ENCODE measurements at regions not wholly inside any gene's neighbourhood (a gene's known extent, or its start where the extent isn't known, plus 50 kb on each side); places are given as distances from the start of the nearest gene placed in this dataset.

DNA sequence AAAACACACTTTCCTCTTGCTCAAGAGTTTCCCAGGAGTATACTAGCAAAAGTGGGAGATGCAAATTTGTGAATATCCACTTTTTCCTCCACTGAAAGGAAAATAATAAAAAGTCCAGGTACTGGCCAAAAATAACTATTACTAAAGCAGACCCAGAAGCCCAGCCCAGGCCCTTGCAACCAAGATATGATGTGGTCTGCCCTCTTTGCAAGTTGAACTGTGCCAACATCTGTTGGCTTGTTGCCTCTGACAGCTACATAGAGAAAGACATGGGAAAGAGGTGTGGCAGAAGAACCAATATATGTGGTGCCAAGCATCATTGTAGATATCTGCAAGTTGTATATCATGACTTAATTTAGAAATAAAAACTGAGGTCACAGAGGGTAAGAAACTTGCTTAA, 78.4 kb upstream of the JAG1 start:
- ChIA-PET POLR2A (no interaction called here), CTCF (no interaction called here)
- H3K9ac ChIP-seq (ENCODE audit: low read length) = no peak overlapping the region

DNA sequence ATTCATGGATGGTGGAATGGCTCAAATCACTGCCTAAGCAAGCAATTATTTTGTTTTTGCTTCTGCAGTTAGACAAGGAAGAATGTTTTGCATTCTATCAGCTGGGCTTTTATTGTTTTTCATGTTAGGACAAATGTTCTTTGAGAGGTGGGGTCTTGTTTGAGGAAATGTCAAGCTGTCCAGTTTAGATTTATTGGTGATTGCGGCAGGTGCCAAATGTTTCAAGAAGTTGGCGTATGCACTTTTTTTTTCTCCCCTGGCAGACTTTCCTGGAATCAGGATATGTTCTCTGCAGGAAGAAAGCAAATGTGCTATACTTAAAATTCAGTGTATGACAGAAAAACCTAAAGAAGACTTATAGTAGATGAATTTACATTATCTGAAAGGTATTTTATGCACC, 81.0 kb upstream of the JAG1 start:
- Histone ChIP-seq H3K27me3 (ENCODE audit: insufficient read depth, low read length) (no peaks in the 10 kb centered on the region), H3K9ac (ENCODE audit: low read length) (no peak overlapping the region), H3K4me2 (ENCODE audit: low read length) (no peak overlapping the region), H3K79me2 (ENCODE audit: insufficient read depth, low read length) (no peaks in the 10 kb centered on the region), H3K9me3 (ENCODE audit: control insufficient read depth in 1 of 2, insufficient read depth in 1 of 2, low read depth in 1 of 2, low read length in 2 of 2) (no peaks in the 10 kb centered on the region), H3K9me2 (ENCODE audit: insufficient read depth) (no peaks in the 10 kb centered on the region), H4K20me1 (ENCODE audit: insufficient read depth) (no peaks in the 10 kb centered on the region), H3K4me1 (ENCODE audit: control insufficient read depth in 1 of 2, insufficient read depth in 2 of 2, low read length in 2 of 2) (no peaks in the 10 kb centered on the region), H2AFZ (ENCODE audit: low read depth, low read length, poor library complexity, severe bottlenecking) (no peak overlapping the region), H3K27ac (ENCODE audit: low read depth, low read length) (no peak overlapping the region), H3K4me3 (replicated peaks in 1 of 2; ENCODE audit: low read depth in 1 of 2, low read length in 2 of 2) (no peak overlapping the region), H3K36me3 (ENCODE audit: control insufficient read depth in 1 of 2, insufficient read depth in 2 of 2, low read length in 2 of 2) (no peaks in the 10 kb centered on the region)
- CTCF ChIA-PET = no interaction called here
- TF ChIP-seq EGR1 (IDR thresholded peaks at IDR 0.05; ENCODE audit: low read depth) (no peak), EZH2phosphoT487 (IDR thresholded peaks at IDR 0.05; ENCODE audit: borderline replicate concordance) (no peak), ZNF274 (IDR thresholded peaks at IDR 0.05; ENCODE audit: low read depth, low read length) (no peak), POLR2AphosphoS5 (IDR thresholded peaks at IDR 0.05; ENCODE audit: low read depth, low read length) (no peak), EZH2 (IDR thresholded peaks at IDR 0.05) (no peak), SP1 (IDR thresholded peaks at IDR 0.05; ENCODE audit: low read depth) (no peak), FOSL1 (IDR thresholded peaks at IDR 0.05; ENCODE audit: low read depth) (no peak), JUND (IDR thresholded peaks at IDR 0.05) (no peak), SIN3A (IDR thresholded peaks at IDR 0.05; ENCODE audit: low read depth) (no peak), ELF1 (IDR thresholded peaks at IDR 0.05; ENCODE audit: borderline replicate concordance, low read depth) (no peak)
- TF ChIP-seq, protein P1, sequence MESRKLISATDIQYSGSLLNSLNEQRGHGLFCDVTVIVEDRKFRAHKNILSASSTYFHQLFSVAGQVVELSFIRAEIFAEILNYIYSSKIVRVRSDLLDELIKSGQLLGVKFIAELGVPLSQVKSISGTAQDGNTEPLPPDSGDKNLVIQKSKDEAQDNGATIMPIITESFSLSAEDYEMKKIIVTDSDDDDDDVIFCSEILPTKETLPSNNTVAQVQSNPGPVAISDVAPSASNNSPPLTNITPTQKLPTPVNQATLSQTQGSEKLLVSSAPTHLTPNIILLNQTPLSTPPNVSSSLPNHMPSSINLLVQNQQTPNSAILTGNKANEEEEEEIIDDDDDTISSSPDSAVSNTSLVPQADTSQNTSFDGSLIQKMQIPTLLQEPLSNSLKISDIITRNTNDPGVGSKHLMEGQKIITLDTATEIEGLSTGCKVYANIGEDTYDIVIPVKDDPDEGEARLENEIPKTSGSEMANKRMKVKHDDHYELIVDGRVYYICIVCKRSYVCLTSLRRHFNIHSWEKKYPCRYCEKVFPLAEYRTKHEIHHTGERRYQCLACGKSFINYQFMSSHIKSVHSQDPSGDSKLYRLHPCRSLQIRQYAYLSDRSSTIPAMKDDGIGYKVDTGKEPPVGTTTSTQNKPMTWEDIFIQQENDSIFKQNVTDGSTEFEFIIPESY (IDR thresholded peaks at IDR 0.05; ENCODE audit: extremely low read depth, insufficient replicate concordance, low read length) = no peak
- TF ChIP-seq, protein P2, sequence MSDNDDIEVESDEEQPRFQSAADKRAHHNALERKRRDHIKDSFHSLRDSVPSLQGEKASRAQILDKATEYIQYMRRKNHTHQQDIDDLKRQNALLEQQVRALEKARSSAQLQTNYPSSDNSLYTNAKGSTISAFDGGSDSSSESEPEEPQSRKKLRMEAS (IDR thresholded peaks at IDR 0.05) = no peak
- no TSS peak for BruUV-seq (replicated peaks)
- intact Hi-C loops (cut with micrococcal nuclease) = no loop called here
- DNase-seq (ENCODE audit: low read depth, low spot score) (no peak), ATAC-seq (no peak)
- RAD21 ChIA-PET (ENCODE audit: low non-redundant PET in 1 of 2, low total read pairs in 2 of 2, uncharacterized antibody in 2 of 2, unreplicated experiment in 2 of 2) = no interaction called here
- POLR2A ChIA-PET = no interaction called here

More for the DNA sequence above, 78.4 kb upstream of the JAG1 start:
- Histone ChIP-seq H3K4me2 (ENCODE audit: low read length) (no peak overlapping the region), H3K4me1 (ENCODE audit: control insufficient read depth in 1 of 2, insufficient read depth in 2 of 2, low read length in 2 of 2) (no peaks in the 10 kb centered on the region), H3K9me2 (ENCODE audit: insufficient read depth) (no peaks in the 10 kb centered on the region), H3K9me3 (ENCODE audit: control insufficient read depth in 1 of 2, insufficient read depth in 1 of 2, low read depth in 1 of 2, low read length in 2 of 2) (no peaks in the 10 kb centered on the region), H3K4me3 (replicated peaks in 1 of 2; ENCODE audit: low read depth in 1 of 2, low read length in 2 of 2) (no peak overlapping the region), H3K36me3 (ENCODE audit: control insufficient read depth in 1 of 2, insufficient read depth in 2 of 2, low read length in 2 of 2) (no peaks in the 10 kb centered on the region), H3K27me3 (ENCODE audit: insufficient read depth, low read length) (no peaks in the 10 kb centered on the region), H3K79me2 (ENCODE audit: insufficient read depth, low read length) (no peaks in the 10 kb centered on the region), H3K27ac (ENCODE audit: low read depth, low read length) (no peak overlapping the region), H4K20me1 (ENCODE audit: insufficient read depth) (no peaks in the 10 kb centered on the region), H2AFZ (ENCODE audit: low read depth, low read length, poor library complexity, severe bottlenecking) (no peak overlapping the region)
- DNase-seq (ENCODE audit: low read depth, low spot score) (no peak), ATAC-seq (no peak)
- intact Hi-C loops (cut with micrococcal nuclease) = no loop called here
- RAD21 ChIA-PET (ENCODE audit: low non-redundant PET in 1 of 2, low total read pairs in 2 of 2, uncharacterized antibody in 2 of 2, unreplicated experiment in 2 of 2) = no interaction called here
- TF ChIP-seq SRF (IDR thresholded peaks at IDR 0.05; ENCODE audit: low read depth) = no peak
- no peak for TF ChIP-seq CEBPB (IDR thresholded peaks at IDR 0.05; ENCODE audit: low read depth)
- TF ChIP-seq FOSL1 (IDR thresholded peaks at IDR 0.05; ENCODE audit: low read depth) = no peak
- TF ChIP-seq, protein P2 (IDR thresholded peaks at IDR 0.05) = no peak
- BruUV-seq (replicated peaks) = no TSS peak
